ENCODE measurements at regions not wholly inside any gene's neighbourhood (a gene's known extent, or its start where the extent isn't known, plus 50 kb on each side); places are given as distances from the start of the nearest gene placed in this dataset.
"Not testable (repeated sequence)": the region's sequence is repeated elsewhere in the genome, so short reads cannot be mapped to it uniquely, and the experiment has no call there.

GRCh38 chr4:44984083-44984482 is 257.7 kb upstream of the GNPDA2 start:
- Histone ChIP-seq H3K27me3 (peaks cover 6% of the 10 kb centered on the region; the same call in 1 of the 2 replicates), H3K9me3 (no peaks in the 10 kb centered on the region), H3K4me3 (ENCODE audit: low read depth, low read length) (no peak overlapping the region), H3K36me3 (no peaks in the 10 kb centered on the region), H3K4me1 (no peaks in the 10 kb centered on the region)
- TF ChIP-seq CTCF (IDR thresholded peaks at IDR 0.05; ENCODE audit: low read depth, low read length), result no peak
- no peak for DNase-seq

- H3K27me3 ChIP-seq, result peaks cover 10% of the 10 kb centered on the region
- no peak overlapping the region for H3K4me3 ChIP-seq (ENCODE audit: low read depth, low read length)
- no peak for TF ChIP-seq CTCF (IDR thresholded peaks at IDR 0.05; ENCODE audit: low read depth, low read length)
- no peak for DNase-seq
- no peaks in the 10 kb centered on the region for H3K36me3 ChIP-seq
- H3K9me3 ChIP-seq, result no peaks in the 10 kb centered on the region
- H3K4me1 ChIP-seq, result no peaks in the 10 kb centered on the region
These were observed 256.7 kb upstream of the GNPDA2 start for GRCh38 chr4:44983083-44983482.

GRCh38 chr4:44978020-44978419 is 251.7 kb upstream of the GNPDA2 start:
- no peak overlapping the region for H3K4me3 ChIP-seq (ENCODE audit: low read depth, low read length)
- H3K4me1 ChIP-seq, result no peaks in the 10 kb centered on the region
- no peak for DNase-seq
- TF ChIP-seq CTCF (IDR thresholded peaks at IDR 0.05; ENCODE audit: low read depth, low read length), result no peak
- H3K9me3 ChIP-seq, result no peaks in the 10 kb centered on the region
- H3K36me3 ChIP-seq, result no peaks in the 10 kb centered on the region
- H3K27me3 ChIP-seq, result peaks cover 7% of the 10 kb centered on the region

GRCh38 chr4:44965435-44966095 is 239.2 kb upstream of the GNPDA2 start:
- no peaks in the 10 kb centered on the region for H3K27me3 ChIP-seq
- no peaks in the 10 kb centered on the region for H3K9me3 ChIP-seq
- no peaks in the 10 kb centered on the region for H3K36me3 ChIP-seq
- no peak overlapping the region for H3K4me3 ChIP-seq (ENCODE audit: low read depth, low read length)
- no peak for DNase-seq
- H3K4me1 ChIP-seq, result no peaks in the 10 kb centered on the region
- no peak for TF ChIP-seq CTCF (IDR thresholded peaks at IDR 0.05; ENCODE audit: low read depth, low read length)

GRCh38 chr4:44964086-44964485 is 237.7 kb upstream of the GNPDA2 start:
- not testable (repeated sequence) for H3K4me3 ChIP-seq (ENCODE audit: low read depth, low read length); H3K27me3 ChIP-seq

GRCh38 chr4:44961001-44961755 is 234.8 kb upstream of the GNPDA2 start:
- Histone ChIP-seq H3K4me1 (no peaks in the 10 kb centered on the region), H3K36me3 (no peaks in the 10 kb centered on the region), H3K4me3 (ENCODE audit: low read depth, low read length) (no peak overlapping the region), H3K9me3 (no peaks in the 10 kb centered on the region), H3K27me3 (no peaks in the 10 kb centered on the region)
- no peak for DNase-seq
- TF ChIP-seq CTCF (IDR thresholded peaks at IDR 0.05; ENCODE audit: low read depth, low read length), result no peak

More at GRCh38 chr4:44964086-44964485, 237.7 kb upstream of the GNPDA2 start:
- not testable (repeated sequence) for H3K9me3 ChIP-seq, H3K36me3 ChIP-seq, DNase-seq, H3K4me1 ChIP-seq
